GM21825 (cell line): ENCODE measurements at regions not wholly inside any gene's neighbourhood (a gene's known extent, or its start where the extent isn't known, plus 50 kb on each side); places are given as distances from the start of the nearest gene placed in this dataset.
"Not testable (repeated sequence)": the region's sequence is repeated elsewhere in the genome, so short reads cannot be mapped to it uniquely, and the experiment has no call there.

Experiments
- ATAC-seq: cut with Tn5 transposase; IDR thresholded peaks from one replicate; pipeline ENCODE4 v1.9.1; 2021; ENCODE audit warnings: mild to moderate bottlenecking, moderate library complexity; ENCODE audit not compliant: unreplicated experiment

DNA sequence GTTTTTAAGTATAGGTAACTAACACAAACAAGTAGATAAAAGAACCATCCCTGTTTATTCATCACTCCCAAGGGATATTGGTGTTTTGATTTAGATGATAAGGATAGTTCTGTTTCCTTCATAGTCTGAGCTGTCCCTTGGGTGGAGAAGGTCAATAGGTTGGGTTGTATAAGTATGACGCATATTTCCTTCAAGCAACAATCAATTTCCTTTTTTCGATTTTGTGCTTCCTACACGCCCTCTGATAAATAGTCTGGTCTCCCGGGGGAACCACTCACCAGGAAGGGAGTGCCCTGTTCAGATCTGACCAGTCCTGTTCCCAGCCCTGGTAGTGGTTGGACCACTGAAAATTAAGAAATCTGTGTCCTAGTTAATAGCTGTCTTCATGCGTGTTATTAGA is 378.8 kb upstream of the FAR2 start:
- ATAC-seq: no peak

DNA sequence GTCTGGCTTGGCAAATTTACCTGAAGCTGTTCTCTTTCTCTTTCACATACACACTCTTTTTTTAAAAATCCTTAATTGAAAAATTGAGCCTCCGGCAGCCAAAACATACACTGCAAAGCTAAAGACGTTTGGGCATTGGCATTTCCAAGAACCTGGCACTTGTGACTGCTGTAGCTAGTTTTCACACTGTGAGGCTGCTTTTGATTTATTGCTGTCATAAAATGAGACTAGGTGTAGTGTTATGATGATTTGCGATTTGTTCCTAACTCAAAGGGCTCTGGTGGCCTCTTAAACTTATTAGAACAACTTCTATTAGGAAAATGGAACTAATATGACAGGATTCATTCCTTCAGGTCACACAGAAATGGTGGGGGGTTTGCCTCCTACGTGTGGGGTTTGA is 377.1 kb upstream of the FAR2 start:
- no peak for ATAC-seq

DNA sequence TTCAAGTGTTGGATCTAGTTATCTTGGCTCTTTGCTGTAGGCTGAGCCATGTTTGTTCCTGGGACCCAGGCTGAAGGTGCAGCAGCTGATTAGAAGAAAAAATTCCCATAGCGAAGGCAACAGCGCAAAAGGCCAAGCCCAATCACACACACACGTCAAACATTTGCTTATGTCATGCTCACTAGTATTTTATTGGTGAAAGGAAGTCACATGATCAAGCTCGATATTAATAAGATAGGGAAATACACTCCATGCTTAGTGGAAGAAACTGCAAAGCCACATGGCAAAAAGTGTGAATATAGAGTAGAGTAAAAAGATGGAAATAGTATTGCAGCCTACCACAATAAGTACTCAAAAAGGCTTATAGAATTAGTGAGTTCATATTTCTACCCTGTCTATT is 373.5 kb upstream of the FAR2 start:
- ATAC-seq: no peak

DNA sequence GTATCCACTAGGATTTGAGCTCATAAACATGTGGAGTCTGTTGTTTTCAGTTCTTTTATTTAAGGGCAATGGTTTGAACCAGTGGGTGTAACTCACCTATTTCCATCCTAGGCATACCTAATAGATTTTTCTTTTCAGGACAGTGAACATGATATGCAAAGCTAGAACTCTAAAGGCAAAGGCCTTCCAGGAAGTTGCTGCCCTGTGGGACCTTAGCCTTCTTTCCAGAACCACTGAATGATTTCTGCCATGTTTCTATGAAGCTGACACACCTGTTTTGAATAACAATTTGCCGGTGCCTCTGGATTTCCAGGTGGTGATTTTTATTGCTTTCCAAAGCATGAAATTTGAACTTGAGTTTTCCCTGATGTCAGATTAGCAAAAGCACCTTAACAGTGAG is 372.9 kb upstream of the FAR2 start:
- ATAC-seq: no peak

DNA sequence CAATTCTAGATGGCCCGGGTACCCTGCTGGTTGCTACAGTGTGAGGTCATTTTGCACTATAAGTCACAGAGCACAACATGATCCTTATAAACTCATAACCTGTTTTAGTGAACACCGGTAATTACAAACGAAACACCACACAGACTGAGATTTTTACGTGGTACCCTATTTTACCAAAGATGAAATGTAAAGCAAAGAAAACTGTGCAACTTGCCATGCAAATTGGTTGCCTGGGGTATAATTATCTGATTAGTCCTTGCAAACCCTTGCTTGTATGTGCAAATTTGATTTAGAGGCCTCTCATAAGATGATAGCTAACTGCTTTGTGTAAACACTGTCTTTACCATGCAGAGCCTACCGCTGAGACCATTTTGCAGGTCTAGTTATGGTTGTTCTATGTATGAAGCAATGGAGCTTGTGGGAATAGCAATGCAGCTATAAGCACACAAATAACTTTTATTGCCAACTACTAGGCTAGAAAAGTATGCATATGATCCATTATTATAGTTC is 372.1 kb upstream of the FAR2 start:
- no peak for ATAC-seq

DNA sequence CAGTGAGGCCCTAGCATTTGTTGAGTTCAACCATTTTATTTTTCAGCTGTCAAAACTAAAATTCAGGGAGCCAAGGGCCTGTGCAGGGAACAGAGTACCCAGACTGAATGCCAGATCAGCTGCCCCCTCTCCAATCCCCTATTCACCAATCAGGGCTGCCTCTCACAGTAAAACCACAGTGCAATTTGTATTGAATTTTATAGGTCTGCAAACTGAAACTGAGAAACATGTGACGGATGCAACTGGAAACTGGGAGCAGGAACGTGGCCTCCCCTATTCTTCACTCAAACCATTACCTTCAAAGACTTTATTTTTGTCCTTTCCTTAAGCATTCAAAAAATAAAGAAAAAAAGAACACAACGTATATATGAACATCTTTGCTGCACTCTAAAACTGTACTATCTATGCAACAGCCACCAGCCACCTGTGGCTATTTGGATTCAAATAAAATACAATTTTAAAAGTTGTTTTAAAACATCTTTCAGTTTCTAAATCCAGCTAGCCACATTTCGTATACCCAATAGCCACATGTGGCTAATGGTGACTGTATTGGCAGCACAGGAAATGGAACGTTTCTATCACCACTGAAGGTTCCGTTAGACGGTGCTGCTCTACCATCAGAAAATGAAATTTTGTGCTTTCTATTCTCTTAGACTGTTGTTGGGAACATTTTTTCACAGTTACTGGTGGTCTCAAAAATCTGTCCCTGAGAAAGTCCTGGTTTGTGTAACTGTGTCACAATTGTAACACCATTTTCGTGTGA is 371.3 kb upstream of the FAR2 start:
- no peak for ATAC-seq

DNA sequence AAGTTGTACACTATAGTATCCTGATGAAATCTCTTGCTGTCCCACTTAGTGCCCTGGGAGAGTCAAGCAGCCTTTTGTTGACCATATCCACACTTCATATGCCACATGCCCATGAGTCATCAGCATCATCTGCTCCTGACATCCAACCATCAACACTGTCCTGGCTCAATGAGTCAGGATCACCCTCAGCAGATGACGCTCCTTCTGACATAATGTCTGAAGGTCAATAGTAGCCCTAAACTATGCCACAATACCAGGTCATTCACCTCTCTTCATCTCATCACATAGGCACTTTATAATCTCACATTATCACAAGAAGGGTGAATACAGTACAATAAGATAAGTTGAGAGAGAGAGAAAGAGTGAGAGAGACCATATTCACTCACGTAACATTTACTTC is 369.0 kb upstream of the FAR2 start:
- no peak for ATAC-seq

DNA sequence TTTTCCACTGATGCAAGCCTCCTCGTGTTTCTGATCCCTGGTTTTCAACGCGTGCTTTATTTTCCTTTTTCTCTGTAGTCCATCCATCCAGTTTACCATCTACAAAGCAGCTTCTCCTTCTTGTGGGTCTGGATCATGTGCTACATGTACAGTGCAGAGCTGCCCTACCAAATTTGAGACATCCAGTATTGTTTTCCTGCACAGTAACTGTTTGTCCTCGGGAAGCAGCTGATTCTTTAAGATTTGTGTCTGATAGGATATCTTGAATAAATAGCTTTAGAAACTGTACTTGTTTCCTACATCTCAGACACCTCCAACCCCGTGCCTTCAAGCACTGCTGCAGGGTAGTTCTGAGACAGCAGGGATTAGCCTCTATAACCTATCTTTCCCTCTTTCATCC is 368.1 kb upstream of the FAR2 start:
- no peak for ATAC-seq

DNA sequence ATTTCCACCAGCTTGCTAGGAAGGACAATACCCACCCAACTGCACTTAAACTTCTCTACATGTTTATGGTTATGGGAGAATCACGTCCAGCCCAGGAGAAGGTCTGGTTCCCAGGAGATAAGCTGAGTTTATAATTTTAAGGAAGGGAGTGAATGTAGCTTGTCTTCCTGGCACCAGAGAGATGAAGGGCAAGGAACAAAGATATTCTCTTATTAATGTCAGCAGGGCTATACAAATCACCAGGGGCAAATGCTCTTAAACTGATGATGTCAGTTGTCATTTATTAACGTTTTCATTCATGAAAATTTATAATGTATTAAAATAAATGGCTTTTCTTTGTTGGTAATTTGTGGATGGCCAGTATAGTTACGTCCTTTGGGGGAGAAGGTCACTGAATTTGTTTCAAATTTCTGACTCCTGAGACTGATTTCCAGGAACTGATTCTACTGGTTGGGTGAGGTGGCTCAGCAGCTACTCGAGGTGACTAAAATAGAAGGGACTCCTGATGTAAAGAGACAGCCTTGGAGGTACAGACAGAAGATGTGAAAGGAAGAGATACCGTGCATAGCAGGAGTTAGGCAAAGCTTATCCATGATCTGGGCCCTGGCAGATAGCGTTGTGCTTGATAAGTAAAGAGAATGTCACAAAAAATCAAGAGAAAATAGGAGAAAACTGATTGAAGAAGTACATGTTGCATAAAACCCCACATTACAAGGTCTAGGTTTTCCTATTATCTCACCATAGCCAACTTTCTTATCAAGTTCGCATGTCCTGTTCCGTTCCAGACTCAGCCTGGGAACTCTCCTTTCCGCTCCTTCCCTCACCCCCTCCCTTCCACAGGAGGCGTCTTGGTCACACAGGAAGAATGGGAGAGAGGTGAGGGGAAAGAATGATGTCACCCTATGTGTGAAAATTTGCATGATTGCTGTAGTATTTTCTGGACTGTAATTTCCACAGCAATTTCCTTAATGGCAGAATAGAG is 367.1 kb upstream of the FAR2 start:
- ATAC-seq: no peak

DNA sequence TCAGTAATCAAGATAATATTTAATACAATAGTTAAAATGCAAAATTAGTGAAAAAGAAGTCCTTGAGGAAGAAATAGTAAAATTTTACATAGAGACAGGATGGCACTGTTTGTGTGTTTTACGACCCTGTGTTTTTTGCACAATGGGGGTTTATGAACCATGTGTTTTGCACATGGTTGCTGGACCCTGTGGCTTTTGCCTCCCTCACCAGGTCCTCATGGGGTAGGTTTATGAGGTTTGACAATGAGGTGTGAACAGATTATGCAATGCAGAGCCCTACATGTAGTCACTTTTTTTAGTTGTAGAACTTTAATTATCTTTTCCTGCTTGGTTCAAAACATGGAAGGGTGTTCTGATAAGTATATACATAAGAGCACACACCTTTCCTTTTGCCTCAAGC is 366.3 kb upstream of the FAR2 start:
- no peak for ATAC-seq

DNA sequence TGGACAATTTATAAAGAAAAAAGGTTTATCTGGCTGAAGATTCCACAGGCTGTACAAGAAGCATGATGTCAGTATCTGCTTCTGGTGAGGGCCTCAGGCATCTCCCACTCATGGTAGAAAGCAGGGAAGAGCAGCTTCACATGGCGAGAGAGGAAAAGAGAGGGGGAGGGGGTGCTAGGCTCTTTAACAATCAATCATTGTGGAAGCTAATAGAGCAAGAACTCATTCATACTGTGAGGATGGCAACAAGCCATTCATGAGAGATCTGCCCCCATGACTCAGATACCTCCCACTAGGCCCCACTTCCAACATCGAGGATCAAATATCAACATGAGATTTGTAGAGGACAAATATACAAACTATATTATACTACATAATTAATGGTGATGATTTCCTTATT is 361.9 kb upstream of the FAR2 start:
- ATAC-seq: no peak

DNA sequence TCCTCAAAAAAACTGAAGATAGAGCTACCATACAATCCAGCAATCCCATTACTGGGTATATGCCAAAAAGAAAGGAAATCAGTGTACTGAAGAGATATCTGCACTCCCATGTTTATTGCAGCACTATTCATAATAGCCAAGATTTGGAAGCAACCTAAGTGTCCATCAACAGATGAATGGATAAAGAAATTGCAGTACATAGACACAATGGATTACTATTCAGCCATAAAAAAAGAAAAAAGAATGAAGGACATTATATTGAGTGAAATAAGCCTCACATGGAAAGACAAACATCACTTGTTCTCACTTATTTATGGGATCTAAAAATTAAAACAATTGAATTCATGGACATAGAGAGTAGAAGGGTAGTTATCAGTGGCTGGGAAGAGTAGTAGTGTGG is 360.8 kb upstream of the FAR2 start:
- not testable (repeated sequence) for ATAC-seq

DNA sequence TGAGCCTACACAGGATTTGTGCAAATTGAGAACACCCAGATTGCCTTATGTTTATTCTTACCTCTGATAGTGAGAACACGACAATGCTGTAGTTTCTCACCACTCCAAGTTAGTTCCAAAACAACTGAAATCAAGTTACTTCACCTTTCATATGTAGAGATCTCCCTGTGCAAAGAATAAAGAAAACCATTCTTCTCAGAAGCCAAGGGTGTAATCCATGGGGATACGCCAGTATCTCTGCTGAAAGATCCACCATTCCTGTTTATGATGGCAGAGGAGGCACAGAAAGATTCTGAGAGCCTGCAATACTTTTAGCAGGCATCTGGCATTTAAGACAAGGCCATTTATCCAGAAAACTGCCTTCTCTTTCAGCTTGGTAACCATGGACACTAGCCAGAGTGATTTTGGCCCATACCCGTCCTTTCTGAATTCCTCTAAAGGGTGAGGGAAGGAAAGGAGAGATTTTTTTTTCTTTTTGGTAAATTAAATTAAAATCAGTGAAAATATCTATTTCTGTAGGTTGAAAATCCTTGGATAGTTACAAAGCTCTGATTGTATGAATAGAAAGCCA is 355.4 kb upstream of the FAR2 start:
- no peak for ATAC-seq

DNA sequence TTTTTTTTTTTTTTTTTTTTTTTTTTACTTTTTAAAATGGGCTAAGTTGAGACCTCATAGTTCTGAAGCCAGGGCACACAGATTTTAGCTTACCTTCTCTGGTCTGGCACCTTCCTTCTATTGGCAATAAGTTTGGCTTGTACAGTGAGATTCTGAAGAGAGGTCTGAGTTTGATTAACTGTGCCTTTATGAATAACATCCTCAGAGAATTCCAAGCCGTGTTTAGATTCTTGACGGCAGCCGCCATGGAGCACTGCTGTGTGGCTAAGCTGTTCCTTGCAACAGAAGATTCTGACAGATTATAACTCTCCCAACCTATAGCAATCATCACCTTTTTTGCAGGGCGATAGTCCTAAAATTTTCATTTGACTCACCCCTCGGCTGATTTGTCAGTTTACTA is 354.9 kb upstream of the FAR2 start:
- no peak for ATAC-seq

DNA sequence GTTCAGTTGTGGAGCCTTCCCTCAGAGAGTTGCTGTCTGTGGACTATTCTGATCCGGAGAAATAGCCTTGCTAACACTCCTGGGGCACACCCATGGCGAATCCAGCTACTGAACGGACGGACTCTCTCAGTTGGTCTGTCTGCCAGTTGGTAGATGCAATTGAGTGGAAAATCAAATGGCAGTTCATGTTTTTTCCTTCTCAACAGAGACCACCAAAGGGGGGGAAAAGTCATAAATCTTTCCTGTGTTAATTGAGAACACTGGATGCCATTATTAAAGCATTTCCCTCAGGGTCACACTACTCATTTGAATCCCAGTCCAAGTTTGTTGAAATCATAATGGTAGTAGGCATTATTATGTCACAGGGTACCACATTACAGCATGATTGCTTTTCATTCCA is 354.3 kb upstream of the FAR2 start:
- no peak for ATAC-seq

DNA sequence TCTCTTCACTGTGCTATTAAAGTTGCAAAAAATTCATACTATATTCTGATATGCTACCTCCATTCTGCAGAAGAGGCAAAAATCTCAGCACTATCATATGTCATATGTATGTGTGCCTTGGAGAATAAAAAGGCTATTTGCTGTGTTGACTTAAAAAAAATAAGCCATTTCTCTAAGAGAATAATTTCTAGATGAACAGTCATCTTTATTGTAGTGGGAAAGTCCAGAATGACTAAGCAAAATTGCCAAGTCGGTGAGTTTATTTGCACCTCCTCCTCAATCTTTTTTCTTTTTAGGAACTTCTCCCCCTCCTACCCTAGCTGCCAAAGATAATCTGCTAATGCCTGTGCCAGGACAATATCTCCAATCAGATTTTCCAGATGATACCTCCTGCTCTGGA is 353.8 kb upstream of the FAR2 start:
- ATAC-seq: no peak

DNA sequence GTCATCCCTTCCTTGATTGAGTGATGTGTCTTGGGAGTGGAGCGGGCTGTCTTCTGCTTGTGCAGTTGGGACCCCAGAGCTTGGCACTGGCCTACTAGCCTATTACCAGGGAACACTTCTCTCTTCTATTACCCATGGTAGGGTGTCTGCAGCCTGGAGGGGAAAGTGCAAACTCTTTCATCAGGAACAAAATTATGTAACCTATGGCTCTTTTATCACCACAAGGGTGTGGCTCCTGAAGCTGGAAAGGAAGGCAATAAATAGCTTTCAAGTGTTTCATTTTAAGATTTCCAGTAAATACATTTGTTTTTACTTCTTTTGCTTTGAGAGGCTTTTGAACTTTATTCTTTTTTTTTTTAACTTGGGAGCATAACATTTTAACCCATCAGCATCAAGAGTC is 349.7 kb upstream of the FAR2 start:
- ATAC-seq: no peak

DNA sequence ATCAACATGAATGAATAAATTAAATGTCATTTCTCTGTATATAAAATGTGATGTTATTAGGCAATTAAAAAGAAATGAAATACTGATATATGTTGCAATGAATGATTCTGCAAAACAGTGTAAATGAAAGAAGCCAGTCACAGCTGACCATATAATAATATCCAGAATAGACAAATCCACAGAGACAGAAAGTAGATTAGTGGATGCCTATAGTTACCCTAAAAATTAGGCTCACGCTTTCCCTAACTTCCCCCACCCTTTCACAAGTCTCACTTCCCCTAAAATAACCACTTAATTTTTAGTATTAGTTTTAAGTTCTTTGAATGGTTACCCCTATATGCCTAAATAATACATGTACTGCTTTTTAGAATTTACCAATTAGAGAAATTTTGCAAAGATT is 348.9 kb upstream of the FAR2 start:
- no peak for ATAC-seq

DNA sequence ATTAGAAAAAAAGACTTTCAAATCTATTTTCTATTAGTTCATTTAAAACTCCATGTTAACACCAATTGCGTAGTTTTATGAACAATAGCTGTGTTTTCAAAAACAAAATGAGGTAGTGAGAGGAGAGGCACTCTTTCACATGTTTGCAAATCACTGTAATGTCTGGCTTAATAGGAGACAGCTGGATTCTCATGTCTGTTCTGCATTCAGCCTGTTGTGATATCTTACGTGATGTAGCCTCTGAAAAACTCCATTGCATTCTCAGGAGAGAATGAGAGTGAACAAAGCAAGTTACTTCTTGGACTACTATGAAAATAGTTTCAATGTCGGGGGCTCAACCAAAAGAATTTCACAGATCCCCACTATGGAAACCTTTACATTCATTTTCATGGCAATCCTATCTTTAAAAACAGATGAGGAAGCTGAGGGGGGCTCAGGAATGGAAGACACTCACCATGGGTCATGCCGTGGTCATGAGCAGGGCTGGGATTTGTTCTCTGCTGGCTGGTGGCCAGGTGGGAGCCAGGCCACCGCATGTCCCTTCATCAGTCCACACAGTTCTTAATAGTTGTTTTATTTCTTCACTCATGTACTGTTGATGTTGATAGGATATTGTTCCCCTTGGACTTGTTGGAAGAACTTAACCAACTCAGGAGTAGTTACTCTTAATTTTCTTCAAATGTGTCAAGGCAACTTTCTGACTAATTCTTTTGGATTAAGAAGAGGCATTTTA is 346.2 kb upstream of the FAR2 start:
- ATAC-seq: no peak

DNA sequence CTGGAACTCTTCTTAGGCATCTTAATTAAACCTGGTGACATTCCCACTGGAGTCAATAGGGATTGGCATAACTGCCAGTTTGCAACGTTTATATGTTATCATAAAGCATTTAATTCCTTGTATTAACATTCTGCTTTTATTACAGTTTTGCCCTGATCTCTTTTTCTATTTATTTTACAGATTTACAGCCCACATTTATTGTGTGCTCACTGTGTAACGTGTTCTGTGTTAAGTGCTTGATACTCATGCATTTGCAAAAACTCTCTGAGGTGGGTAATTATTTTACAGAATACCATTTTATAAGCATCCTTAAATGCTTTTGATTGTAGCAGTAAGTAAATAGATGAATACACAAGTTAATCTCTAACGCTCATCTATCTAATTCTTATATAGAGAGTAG is 341.5 kb upstream of the FAR2 start:
- no peak for ATAC-seq

DNA sequence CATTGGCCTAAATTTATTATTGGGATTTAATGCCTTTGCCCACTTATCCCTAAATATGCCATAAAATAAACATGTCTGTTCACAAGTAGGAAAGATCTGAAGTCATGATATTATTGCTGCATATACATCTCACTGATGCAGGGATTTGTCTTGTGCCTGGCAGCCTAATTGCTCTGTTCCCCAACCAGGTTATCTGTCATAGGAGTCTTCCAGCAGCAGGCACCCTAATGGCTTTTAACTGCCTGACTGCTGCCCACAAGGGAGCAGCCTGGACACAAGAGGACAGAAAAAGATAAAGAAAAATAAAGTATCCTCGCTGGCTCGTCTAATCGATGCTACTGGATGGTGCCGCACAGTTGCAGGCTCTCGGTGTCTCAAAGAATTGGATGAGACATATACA is 337.6 kb upstream of the FAR2 start:
- ATAC-seq: no peak
